ENCODE measurements at regions not wholly inside any gene's neighbourhood (a gene's known extent, or its start where the extent isn't known, plus 50 kb on each side); places are given as distances from the start of the nearest gene placed in this dataset.

DNA sequence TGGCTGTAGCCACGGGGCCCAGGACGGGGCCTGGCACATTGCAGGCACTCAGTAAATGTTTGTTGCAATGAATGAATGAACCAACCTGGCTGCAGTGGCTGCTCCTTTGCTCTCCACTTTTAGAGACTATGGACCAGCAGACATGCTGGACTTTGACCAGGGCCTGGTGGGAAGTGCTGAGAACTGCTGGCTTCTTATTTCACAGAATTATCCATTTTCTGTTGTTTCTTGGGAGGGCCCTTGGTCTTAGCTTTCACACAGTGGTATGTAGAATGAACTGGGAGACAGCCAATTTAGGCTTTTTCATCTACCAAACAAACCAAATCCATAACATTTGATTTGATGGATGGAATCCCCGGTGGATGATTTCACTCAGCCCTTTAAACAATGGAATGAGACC is 78.0 kb upstream of the LHFPL2 start:
- no peak overlapping the region for H3K27ac Mint-ChIP-seq
- H3K4me3 Mint-ChIP-seq = no peak overlapping the region
- DNase-seq = no peak
- H3K4me1 Mint-ChIP-seq (ENCODE audit: low read depth) = peaks cover under 1% of the 10 kb centered on the region; the same call in 1 of the 2 replicates
- peaks cover 4% of the 10 kb centered on the region; the same call in 1 of the 2 replicates for H3K27me3 Mint-ChIP-seq (ENCODE audit: insufficient read depth)
- H3K36me3 Mint-ChIP-seq (ENCODE audit: low read depth) = no peaks in the 10 kb centered on the region
- TF ChIP-seq, protein P1, sequence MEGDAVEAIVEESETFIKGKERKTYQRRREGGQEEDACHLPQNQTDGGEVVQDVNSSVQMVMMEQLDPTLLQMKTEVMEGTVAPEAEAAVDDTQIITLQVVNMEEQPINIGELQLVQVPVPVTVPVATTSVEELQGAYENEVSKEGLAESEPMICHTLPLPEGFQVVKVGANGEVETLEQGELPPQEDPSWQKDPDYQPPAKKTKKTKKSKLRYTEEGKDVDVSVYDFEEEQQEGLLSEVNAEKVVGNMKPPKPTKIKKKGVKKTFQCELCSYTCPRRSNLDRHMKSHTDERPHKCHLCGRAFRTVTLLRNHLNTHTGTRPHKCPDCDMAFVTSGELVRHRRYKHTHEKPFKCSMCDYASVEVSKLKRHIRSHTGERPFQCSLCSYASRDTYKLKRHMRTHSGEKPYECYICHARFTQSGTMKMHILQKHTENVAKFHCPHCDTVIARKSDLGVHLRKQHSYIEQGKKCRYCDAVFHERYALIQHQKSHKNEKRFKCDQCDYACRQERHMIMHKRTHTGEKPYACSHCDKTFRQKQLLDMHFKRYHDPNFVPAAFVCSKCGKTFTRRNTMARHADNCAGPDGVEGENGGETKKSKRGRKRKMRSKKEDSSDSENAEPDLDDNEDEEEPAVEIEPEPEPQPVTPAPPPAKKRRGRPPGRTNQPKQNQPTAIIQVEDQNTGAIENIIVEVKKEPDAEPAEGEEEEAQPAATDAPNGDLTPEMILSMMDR (IDR thresholded peaks at IDR 0.05) = no peak
- H3K9me3 Mint-ChIP-seq = no peaks in the 10 kb centered on the region

DNA sequence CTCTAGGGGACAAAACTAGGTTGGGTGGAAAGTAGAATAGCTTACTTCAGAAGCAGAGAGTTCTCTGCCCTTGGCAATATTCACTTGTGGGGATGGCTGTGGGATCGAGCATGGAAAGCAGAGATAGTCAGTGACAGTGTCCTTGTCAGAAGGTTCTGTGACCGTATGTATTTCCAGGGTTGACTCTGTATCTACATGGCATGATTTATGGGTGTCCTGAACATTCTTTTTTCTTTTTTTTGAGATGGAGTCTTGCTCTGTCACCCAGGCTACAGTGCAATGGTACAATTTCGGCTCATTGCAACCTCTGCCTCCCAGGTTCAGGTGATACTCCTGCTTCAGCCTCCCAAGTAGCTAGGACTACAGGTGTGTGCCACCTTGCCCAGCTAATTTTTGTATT is 77.4 kb upstream of the LHFPL2 start:
- H3K9me3 Mint-ChIP-seq = no peaks in the 10 kb centered on the region
- peaks cover 4% of the 10 kb centered on the region; the same call in 1 of the 2 replicates for H3K27me3 Mint-ChIP-seq (ENCODE audit: insufficient read depth)
- H3K27ac Mint-ChIP-seq = no peak overlapping the region
- no peaks in the 10 kb centered on the region for H3K36me3 Mint-ChIP-seq (ENCODE audit: low read depth)
- no peak for DNase-seq
- H3K4me1 Mint-ChIP-seq (ENCODE audit: low read depth) = peaks cover under 1% of the 10 kb centered on the region; the same call in 1 of the 2 replicates
- TF ChIP-seq, protein P1 (IDR thresholded peaks at IDR 0.05) = no peak
- no peak overlapping the region for H3K4me3 Mint-ChIP-seq

DNA sequence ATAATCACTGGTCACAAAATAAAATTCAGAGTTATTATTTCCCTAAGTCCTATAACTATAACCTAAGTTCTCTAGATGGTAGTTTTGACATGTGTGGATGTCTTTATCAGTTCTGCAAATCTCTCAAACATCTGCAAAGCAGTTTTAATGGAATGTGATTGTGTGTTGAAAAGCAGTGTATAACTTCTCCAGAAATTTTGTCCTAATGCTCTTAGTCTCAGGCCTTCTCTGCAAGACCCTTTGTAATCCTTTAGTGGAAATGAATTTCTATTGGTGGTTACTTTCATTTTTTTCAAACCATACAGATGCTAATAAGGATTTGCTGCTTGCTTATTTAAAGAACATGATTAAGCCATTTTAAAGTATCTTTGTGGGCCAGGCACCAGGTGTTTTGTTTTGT is 75.5 kb upstream of the LHFPL2 start:
- TF ChIP-seq, protein P1 (IDR thresholded peaks at IDR 0.05) = no peak
- Mint-ChIP-seq H3K36me3 (ENCODE audit: low read depth) (no peaks in the 10 kb centered on the region), H3K9me3 (no peaks in the 10 kb centered on the region)

DNA sequence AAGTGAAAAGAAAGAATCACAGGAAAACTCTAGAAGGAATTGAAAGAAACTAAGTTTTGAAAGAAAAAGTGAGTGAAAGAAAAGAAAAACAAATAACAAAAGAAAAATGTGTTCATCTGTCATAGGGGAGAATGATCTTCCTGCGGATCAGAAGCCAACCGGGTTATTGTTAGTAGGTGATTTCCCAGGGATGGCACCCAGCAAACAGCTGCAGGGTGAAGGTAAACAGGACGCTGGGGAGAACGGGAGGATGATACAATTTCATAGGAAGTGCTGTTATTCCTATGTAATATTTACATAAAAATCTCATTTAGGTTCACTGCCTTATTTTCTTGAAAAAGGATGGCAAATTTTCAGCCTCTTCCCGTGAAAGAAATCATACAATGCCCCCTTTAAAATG is 72.4 kb upstream of the LHFPL2 start:
- Mint-ChIP-seq H3K36me3 (ENCODE audit: low read depth) (no peaks in the 10 kb centered on the region), H3K27me3 (ENCODE audit: insufficient read depth) (no peaks in the 10 kb centered on the region; the same call in 1 of the 2 replicates), H3K4me1 (ENCODE audit: low read depth) (peaks cover 30% of the 10 kb centered on the region), H3K9me3 (no peaks in the 10 kb centered on the region), H3K27ac (no peak overlapping the region), H3K4me3 (no peak overlapping the region)
- DNase-seq = no peak
- TF ChIP-seq, protein P1 (IDR thresholded peaks at IDR 0.05) = no peak

More for the DNA sequence above, 75.5 kb upstream of the LHFPL2 start:
- H3K27ac Mint-ChIP-seq = no peak overlapping the region
- peaks cover 4% of the 10 kb centered on the region for H3K27me3 Mint-ChIP-seq (ENCODE audit: insufficient read depth)
- no peak overlapping the region for H3K4me3 Mint-ChIP-seq
- peaks cover 6% of the 10 kb centered on the region; the same call in 1 of the 2 replicates for H3K4me1 Mint-ChIP-seq (ENCODE audit: low read depth)
- DNase-seq = no peak

DNA sequence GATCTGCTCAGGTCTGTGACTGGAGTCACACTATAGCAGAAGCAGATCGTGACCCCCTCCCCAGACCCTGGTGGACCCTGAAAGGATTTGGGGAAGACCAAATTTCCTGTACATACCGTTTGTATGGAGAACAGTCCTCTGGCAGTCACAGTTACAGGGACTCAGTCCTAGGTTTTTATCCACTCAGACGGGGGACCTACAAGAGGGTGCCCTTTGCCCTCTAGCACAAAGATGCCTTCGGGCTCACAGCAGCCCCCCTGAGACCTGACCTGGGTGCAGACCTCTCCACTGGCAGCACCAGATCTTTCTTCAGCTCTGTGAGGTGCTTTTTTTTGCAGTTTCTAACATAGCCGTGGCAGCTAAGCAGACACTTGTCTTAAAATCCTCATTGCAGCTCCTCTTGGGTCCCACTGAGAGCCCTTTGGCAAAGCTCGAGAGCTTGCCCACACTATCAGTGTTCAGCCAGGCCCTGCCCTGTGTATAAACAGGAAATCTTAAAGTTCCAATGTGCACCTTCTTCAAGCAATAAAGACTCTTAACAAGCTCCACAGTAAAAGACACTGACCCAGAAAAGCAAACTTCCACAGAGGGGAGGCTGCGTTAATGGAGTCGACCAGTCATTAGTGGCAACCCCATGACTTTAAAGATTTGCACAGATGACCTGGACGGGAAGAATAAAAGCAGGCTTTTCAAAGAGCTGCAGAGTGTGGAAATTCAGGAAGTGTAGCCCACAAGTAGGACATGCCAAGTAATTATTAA is 71.8 kb upstream of the LHFPL2 start:
- TF ChIP-seq, protein P1 (IDR thresholded peaks at IDR 0.05) = no peak
- no peaks in the 10 kb centered on the region for H3K9me3 Mint-ChIP-seq
- H3K27me3 Mint-ChIP-seq (ENCODE audit: insufficient read depth) = no peaks in the 10 kb centered on the region; the same call in 1 of the 2 replicates
- no peak overlapping the region for H3K27ac Mint-ChIP-seq
- H3K4me1 Mint-ChIP-seq (ENCODE audit: low read depth) = peaks cover 32% of the 10 kb centered on the region
- no peaks in the 10 kb centered on the region for H3K36me3 Mint-ChIP-seq (ENCODE audit: low read depth)
- DNase-seq = no peak
- no peak overlapping the region for H3K4me3 Mint-ChIP-seq

All from HFFc6 (cell line).